HFFc6 (cell line): ENCODE measurements at regions not wholly inside any gene's neighbourhood (a gene's known extent, or its start where the extent isn't known, plus 50 kb on each side); places are given as distances from the start of the nearest gene placed in this dataset.

ENCODE experiments used
- DNase-seq: peaks from one replicate; pipeline ENCODE4 v3.0.0-alpha.2; 2018
- H3K27ac Mint-ChIP-seq: 2 replicates; pipeline ENCODE4 v1.8.0; 2020; ENCODE audit warnings: mild to moderate bottlenecking, mixed read lengths
- H3K27me3 Mint-ChIP-seq: 2 replicates; pipeline ENCODE4 v1.8.0; 2021; ENCODE audit warnings: mild to moderate bottlenecking, moderate library complexity, mixed read lengths; ENCODE audit not compliant: insufficient read depth
- H3K36me3 Mint-ChIP-seq: 2 replicates; pipeline ENCODE4 v1.8.0; 2021; ENCODE audit warnings: low read depth, mixed read lengths
- H3K4me1 Mint-ChIP-seq: 2 replicates; pipeline ENCODE4 v1.8.0; 2020; ENCODE audit warnings: low read depth, mixed read lengths
- H3K4me3 Mint-ChIP-seq: 2 replicates; pipeline ENCODE4 v1.8.0; 2020; ENCODE audit warnings: mild to moderate bottlenecking, moderate library complexity, mixed read lengths
- H3K9me3 Mint-ChIP-seq: 2 replicates; pipeline ENCODE4 v1.8.0; 2020; ENCODE audit warnings: mild to moderate bottlenecking, mixed read lengths
- TF ChIP-seq, protein P1 (sequence below): fragments of 200-600 bp; sonication (generic); IDR thresholded peaks from 2 replicates; pipeline ENCODE4 v1.5.0; 2021; ENCODE audit warnings: antibody characterized with exemption, mild to moderate bottlenecking

DNA sequence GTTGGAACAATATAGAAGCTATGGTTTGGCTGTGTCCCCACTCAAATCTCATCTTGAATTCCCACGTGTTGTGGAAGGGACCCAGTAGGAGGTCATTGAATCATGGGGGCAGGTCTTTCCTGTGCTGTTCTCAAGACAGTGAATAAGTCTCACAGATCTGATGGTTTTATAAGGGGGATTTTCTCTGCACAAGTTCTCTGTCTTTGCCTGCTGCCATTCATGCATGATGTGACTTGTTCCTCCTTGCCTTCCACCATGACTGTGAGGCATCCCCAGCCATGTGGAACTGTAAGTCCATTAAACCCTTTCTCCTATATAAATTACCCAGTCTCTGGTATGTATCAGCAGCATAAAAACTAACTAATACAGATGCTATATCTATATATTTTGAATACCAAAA, 135.2 kb upstream of the EDNRA start:
- H3K27ac Mint-ChIP-seq: no peak overlapping the region
- no peak for DNase-seq
- no peaks in the 10 kb centered on the region for H3K27me3 Mint-ChIP-seq
- H3K36me3 Mint-ChIP-seq: no peaks in the 10 kb centered on the region
- TF ChIP-seq, protein P1, sequence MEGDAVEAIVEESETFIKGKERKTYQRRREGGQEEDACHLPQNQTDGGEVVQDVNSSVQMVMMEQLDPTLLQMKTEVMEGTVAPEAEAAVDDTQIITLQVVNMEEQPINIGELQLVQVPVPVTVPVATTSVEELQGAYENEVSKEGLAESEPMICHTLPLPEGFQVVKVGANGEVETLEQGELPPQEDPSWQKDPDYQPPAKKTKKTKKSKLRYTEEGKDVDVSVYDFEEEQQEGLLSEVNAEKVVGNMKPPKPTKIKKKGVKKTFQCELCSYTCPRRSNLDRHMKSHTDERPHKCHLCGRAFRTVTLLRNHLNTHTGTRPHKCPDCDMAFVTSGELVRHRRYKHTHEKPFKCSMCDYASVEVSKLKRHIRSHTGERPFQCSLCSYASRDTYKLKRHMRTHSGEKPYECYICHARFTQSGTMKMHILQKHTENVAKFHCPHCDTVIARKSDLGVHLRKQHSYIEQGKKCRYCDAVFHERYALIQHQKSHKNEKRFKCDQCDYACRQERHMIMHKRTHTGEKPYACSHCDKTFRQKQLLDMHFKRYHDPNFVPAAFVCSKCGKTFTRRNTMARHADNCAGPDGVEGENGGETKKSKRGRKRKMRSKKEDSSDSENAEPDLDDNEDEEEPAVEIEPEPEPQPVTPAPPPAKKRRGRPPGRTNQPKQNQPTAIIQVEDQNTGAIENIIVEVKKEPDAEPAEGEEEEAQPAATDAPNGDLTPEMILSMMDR: no peak
- no peak overlapping the region for H3K4me3 Mint-ChIP-seq
- H3K4me1 Mint-ChIP-seq: peaks cover 5% of the 10 kb centered on the region
- no peaks in the 10 kb centered on the region for H3K9me3 Mint-ChIP-seq

DNA sequence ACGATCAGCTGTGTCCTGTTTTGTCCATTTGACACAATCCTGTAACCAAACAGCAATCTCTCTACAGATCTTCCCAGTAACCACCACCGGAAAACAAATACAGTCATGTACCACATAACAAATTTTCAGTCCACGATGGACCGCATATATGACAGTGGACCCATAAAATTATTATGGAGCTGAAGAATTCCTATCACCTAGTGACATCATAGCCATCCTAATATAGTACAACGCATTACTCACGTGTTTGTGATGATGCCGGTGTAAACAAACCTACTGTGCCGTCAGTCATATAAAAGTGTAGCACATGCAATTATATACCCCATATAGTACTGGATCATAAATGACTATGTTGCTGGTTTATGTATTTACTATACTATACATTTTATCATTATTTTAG, 133.7 kb upstream of the EDNRA start:
- H3K27ac Mint-ChIP-seq: no peak overlapping the region
- H3K9me3 Mint-ChIP-seq: peaks cover 13% of the 10 kb centered on the region
- no peaks in the 10 kb centered on the region for H3K27me3 Mint-ChIP-seq
- no peak for DNase-seq
- peaks cover 10% of the 10 kb centered on the region for H3K4me1 Mint-ChIP-seq
- no peak overlapping the region for H3K4me3 Mint-ChIP-seq
- TF ChIP-seq, protein P1: no peak
- H3K36me3 Mint-ChIP-seq: no peaks in the 10 kb centered on the region; the same call in none of the 2 replicates

DNA sequence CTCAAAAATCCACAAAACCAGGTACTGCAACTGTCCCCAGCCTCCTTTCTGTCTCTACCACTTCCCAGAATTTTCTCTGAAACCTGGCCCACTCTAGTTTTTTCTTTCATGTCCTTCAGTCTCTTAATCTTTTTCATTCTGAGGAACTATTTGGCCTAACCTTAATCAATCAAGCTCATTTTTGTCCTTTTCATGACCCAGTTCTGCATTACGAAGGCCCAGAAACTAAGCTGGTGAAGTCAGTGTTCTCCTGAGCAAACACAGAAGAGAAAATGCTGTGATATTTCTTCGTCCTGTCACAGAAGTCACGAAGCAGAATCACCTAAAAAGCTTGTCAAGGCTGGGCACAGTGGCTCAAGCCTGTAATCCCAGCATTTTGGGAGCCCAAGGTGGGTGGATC, 131.7 kb upstream of the EDNRA start:
- H3K4me1 Mint-ChIP-seq: peaks cover 13% of the 10 kb centered on the region
- no peak for DNase-seq
- H3K4me3 Mint-ChIP-seq: no peak overlapping the region
- no peaks in the 10 kb centered on the region for H3K27me3 Mint-ChIP-seq
- TF ChIP-seq, protein P1: no peak
- H3K27ac Mint-ChIP-seq: no peak overlapping the region
- peaks cover 17% of the 10 kb centered on the region for H3K9me3 Mint-ChIP-seq
- no peaks in the 10 kb centered on the region; the same call in none of the 2 replicates for H3K36me3 Mint-ChIP-seq

DNA sequence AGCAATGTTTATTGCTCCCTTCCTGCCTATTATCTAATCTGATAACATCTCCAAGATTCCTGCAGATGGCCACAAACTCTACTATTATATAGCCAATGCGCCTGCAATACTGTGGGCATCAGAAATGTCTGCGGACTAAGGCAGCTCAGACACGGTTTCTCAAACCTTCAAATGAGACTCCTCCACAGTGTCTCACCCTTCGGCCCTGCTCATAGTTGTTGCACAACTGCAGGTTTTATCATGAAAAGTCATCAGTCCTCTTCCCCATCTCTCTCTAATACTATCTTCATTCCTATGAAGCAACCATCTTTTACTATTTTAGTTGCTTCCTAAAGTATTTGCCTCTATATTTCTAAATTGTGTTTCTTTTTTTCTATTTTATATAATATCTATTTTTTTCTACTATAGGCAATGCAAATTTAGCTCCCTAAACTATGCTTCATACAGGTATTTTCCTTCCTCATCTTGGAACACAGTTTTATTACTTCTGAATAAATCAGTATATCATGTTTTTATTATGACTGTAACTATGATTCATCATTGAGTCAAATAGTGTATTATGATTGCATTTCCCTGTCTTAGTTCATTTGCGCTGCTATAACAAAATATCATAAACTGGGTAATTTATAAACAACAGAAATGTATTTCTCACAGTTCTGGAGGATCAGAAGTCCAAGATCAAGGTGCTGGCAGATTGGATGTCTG, 129.7 kb upstream of the EDNRA start:
- TF ChIP-seq, protein P1: no peak
- H3K4me1 Mint-ChIP-seq: peaks cover 13% of the 10 kb centered on the region
- no peak overlapping the region for H3K4me3 Mint-ChIP-seq
- H3K27me3 Mint-ChIP-seq: no peaks in the 10 kb centered on the region
- peaks cover 17% of the 10 kb centered on the region for H3K9me3 Mint-ChIP-seq
- no peaks in the 10 kb centered on the region; the same call in none of the 2 replicates for H3K36me3 Mint-ChIP-seq
- DNase-seq: peak; percentile 16
- H3K27ac Mint-ChIP-seq: no peak overlapping the region

DNA sequence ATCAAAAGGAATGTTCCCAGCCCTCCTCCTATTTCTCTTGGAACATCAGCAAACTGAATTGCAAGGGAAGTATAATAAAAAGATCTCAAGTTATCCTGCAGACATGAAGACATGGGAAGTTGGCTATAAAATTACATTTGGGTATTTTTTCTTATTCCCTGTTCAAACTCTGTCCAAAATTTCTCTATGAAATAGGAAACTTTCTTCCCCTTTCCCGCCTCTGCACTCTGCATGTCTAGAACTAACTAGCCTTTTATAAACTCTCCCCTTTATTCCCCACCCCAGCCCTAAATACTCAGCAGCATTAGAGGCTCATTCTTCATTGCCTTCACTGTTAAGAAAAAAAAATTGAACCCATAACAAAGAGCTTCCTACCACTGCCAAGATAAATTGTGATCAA, 126.7 kb upstream of the EDNRA start:
- DNase-seq: no peak
- TF ChIP-seq, protein P1: no peak
- H3K36me3 Mint-ChIP-seq: no peaks in the 10 kb centered on the region; the same call in none of the 2 replicates
- H3K9me3 Mint-ChIP-seq: peaks cover 17% of the 10 kb centered on the region
- H3K27me3 Mint-ChIP-seq: no peaks in the 10 kb centered on the region
- peaks cover 13% of the 10 kb centered on the region for H3K4me1 Mint-ChIP-seq
- H3K27ac Mint-ChIP-seq: no peak overlapping the region
- H3K4me3 Mint-ChIP-seq: no peak overlapping the region
